GM12891 (cell line): ENCODE measurements at regions not wholly inside any gene's neighbourhood (a gene's known extent, or its start where the extent isn't known, plus 50 kb on each side); places are given as distances from the start of the nearest gene placed in this dataset.

Experiments
- POLR2A ChIP-seq: IDR thresholded peaks from 2 replicates; pipeline ENCODE4 v1.6.1; 2011; ENCODE audit warnings: low read depth, low read length, control low read depth
- TAF1 ChIP-seq: IDR thresholded peaks from 2 replicates; pipeline ENCODE4 v1.6.1; 2011; ENCODE audit warnings: low read depth, low read length, control low read depth

GRCh38 chr18:75895135-75895534 lies 467.6 kb upstream of the SMIM21 start:
- TF ChIP-seq TAF1: no peak
- TF ChIP-seq POLR2A: no peak
